ENCODE measurements at regions not wholly inside any gene's neighbourhood (a gene's known extent, or its start where the extent isn't known, plus 50 kb on each side); places are given as distances from the start of the nearest gene placed in this dataset.
"Not testable (repeated sequence)": the region's sequence is repeated elsewhere in the genome, so short reads cannot be mapped to it uniquely, and the experiment has no call there.

GRCh38 chr3:33956206-33956605 is 157.8 kb downstream of the PDCD6IP start:
- no peak overlapping the region for H3K4me3 ChIP-seq (replicated peaks in 1 of 2; ENCODE audit: low read depth in 2 of 2, low read length in 2 of 2)
- no peak for DNase-seq (ENCODE audit: low read depth in 2 of 2)
- no peak for TF ChIP-seq CTCF (IDR thresholded peaks at IDR 0.05; ENCODE audit: low read depth, low read length)

- DNase-seq (ENCODE audit: low read depth in 2 of 2): no peak
- no peak overlapping the region for H3K4me3 ChIP-seq (replicated peaks in 1 of 2; ENCODE audit: low read depth in 2 of 2, low read length in 2 of 2)
- TF ChIP-seq CTCF (IDR thresholded peaks at IDR 0.05; ENCODE audit: low read depth, low read length): no peak
Observed at GRCh38 chr3:33956776-33957175, 158.3 kb downstream of the PDCD6IP start.

- no peak for DNase-seq (ENCODE audit: low read depth in 2 of 2)
- TF ChIP-seq CTCF (IDR thresholded peaks at IDR 0.05; ENCODE audit: low read depth, low read length): no peak
- H3K4me3 ChIP-seq (replicated peaks in 1 of 2; ENCODE audit: low read depth in 2 of 2, low read length in 2 of 2): no peak overlapping the region
Observed at GRCh38 chr3:33957176-33957575, 158.7 kb downstream of the PDCD6IP start.

- H3K4me3 ChIP-seq (replicated peaks in 1 of 2; ENCODE audit: low read depth in 2 of 2, low read length in 2 of 2): no peak overlapping the region
- TF ChIP-seq CTCF (IDR thresholded peaks at IDR 0.05; ENCODE audit: low read depth, low read length): no peak
- no peak for DNase-seq (ENCODE audit: low read depth in 2 of 2)
Observed at GRCh38 chr3:33958661-33959060, 160.2 kb downstream of the PDCD6IP start.

- DNase-seq (ENCODE audit: low read depth in 2 of 2): no peak
- TF ChIP-seq CTCF (IDR thresholded peaks at IDR 0.05; ENCODE audit: low read depth, low read length): no peak
- no peak overlapping the region for H3K4me3 ChIP-seq (replicated peaks in 1 of 2; ENCODE audit: low read depth in 2 of 2, low read length in 2 of 2)
Observed at GRCh38 chr3:33962396-33962795, 164.0 kb downstream of the PDCD6IP start.

- not testable (repeated sequence) for DNase-seq (ENCODE audit: low read depth in 2 of 2)
Observed at GRCh38 chr3:33970180-33970579, 171.8 kb downstream of the PDCD6IP start.

GRCh38 chr3:33971055-33971454 is 172.6 kb downstream of the PDCD6IP start:
- DNase-seq (ENCODE audit: low read depth in 2 of 2): no peak
- no peak overlapping the region for H3K4me3 ChIP-seq (replicated peaks in 1 of 2; ENCODE audit: low read depth in 2 of 2, low read length in 2 of 2)
- TF ChIP-seq CTCF (IDR thresholded peaks at IDR 0.05; ENCODE audit: low read depth, low read length): no peak

More at GRCh38 chr3:33970180-33970579, 171.8 kb downstream of the PDCD6IP start:
- not testable (repeated sequence) for H3K4me3 ChIP-seq (replicated peaks in 1 of 2; ENCODE audit: low read depth in 2 of 2, low read length in 2 of 2)
